ENCODE measurements at regions not wholly inside any gene's neighbourhood (a gene's known extent, or its start where the extent isn't known, plus 50 kb on each side); places are given as distances from the start of the nearest gene placed in this dataset.

DNA sequence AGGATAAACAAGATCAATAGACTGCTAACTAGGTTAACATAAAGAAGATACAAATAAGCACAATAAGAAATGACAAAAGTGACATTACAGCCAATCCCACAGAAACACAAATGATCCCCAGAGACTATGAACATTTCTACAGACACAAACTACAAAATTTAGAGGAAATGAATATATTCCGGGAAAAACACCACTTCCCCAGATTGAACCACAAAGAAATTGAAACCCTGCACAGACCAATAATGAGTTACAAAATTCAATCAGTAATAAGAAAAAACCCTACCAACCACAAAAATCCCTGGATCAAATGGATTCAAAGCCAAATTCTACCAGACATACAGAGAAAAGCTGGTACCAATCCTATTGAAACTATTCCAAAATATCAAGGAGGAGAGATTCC is 232.4 kb upstream of the RBMS1 start:
- H3K4me3 ChIP-seq (ENCODE audit: low read depth, low read length), result no peak overlapping the region
- TF ChIP-seq, protein P1, sequence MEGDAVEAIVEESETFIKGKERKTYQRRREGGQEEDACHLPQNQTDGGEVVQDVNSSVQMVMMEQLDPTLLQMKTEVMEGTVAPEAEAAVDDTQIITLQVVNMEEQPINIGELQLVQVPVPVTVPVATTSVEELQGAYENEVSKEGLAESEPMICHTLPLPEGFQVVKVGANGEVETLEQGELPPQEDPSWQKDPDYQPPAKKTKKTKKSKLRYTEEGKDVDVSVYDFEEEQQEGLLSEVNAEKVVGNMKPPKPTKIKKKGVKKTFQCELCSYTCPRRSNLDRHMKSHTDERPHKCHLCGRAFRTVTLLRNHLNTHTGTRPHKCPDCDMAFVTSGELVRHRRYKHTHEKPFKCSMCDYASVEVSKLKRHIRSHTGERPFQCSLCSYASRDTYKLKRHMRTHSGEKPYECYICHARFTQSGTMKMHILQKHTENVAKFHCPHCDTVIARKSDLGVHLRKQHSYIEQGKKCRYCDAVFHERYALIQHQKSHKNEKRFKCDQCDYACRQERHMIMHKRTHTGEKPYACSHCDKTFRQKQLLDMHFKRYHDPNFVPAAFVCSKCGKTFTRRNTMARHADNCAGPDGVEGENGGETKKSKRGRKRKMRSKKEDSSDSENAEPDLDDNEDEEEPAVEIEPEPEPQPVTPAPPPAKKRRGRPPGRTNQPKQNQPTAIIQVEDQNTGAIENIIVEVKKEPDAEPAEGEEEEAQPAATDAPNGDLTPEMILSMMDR (IDR thresholded peaks at IDR 0.05; ENCODE audit: low read depth, low read length, missing control alignments), result no peak
- no peak for DNase-seq (ENCODE audit: low read depth)
- in situ Hi-C loops (cut with HindIII; ENCODE audit: low sequenced_read_pairs), result no loop called here

DNA sequence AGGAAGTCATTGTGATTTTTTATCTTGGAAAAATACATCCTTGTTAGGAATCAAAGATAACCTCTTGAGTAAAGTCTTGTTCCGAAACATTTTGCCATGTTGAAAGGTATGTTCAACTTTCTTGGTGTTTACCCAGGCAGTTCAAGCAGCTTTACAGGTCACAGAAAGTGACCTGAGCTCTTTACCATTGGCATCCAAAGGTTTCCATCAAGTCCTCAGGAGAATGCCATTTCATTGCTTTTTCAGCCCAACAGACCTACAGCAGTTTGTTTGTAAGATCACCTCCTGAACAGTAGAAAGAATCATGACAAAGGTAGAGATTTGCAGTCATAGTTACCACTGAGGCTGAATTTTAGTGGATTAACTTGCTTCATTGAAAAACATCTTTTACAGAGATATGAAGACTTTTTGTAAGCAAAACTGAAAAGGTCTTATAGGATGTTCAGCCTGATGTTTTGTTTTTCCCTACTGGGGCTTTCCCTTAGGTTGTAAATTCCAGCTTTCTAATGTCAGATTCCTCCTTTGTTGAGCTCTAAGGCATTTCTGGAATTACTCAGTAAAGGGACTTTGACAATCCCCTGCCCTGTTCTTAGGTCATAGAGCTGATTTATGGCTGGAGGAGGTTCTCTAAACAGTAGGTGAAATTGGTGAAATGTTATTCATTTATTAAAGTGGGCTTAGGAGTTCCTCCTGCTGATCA is 236.8 kb upstream of the RBMS1 start:
- TF ChIP-seq, protein P1 (IDR thresholded peaks at IDR 0.05; ENCODE audit: low read depth, low read length, missing control alignments), result no peak
- in situ Hi-C loops (cut with HindIII; ENCODE audit: low sequenced_read_pairs), result no loop called here
- DNase-seq (ENCODE audit: low read depth), result no peak

DNA sequence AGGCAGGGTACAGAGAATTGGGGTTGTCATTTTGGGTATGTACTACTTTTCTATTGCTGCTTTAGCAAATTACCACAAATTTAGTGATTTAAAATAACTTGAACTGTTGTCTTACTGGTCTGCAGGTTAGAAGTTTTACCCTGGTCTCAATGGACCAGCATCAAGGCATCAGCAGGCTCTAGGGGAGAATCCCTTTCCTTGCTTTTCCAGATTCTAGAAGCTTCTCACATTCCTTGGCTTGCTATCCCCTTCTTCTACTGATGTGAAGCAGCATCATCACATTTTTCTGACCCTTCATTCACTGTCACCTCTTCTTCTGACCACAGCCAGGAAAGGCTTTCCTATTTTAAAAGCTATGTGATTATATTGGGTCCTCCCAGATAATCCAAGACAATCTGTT is 237.8 kb upstream of the RBMS1 start:
- in situ Hi-C loops (cut with HindIII; ENCODE audit: low sequenced_read_pairs), result no loop called here
- TF ChIP-seq, protein P1 (IDR thresholded peaks at IDR 0.05; ENCODE audit: low read depth, low read length, missing control alignments), result no peak
- no peak overlapping the region for H3K4me3 ChIP-seq (ENCODE audit: low read depth, low read length)
- no peak for DNase-seq (ENCODE audit: low read depth)

More for the DNA sequence above, 236.8 kb upstream of the RBMS1 start:
- no peak overlapping the region for H3K4me3 ChIP-seq (ENCODE audit: low read depth, low read length)

DNA sequence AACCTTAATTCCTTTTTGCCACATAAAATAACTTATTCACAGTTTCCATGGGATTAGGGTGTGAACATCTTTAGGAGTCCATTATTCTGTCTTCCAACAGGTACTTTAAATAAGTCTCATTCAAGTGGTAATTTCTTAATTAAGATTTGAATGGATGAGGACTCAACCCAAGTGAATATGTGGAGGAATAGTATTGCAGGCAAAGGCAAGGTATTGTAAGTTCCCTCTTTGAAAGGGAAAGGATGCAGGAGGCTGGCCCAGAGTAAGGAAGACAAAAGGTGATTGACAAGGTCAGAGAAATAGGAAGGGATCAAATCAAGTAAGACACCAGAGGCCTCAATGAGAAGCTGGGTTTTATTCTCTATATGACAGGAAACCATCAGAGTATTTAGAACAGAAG is 238.2 kb upstream of the RBMS1 start:
- no peak overlapping the region for H3K4me3 ChIP-seq (ENCODE audit: low read depth, low read length)
- TF ChIP-seq, protein P1 (IDR thresholded peaks at IDR 0.05; ENCODE audit: low read depth, low read length, missing control alignments), result no peak
- in situ Hi-C loops (cut with HindIII; ENCODE audit: low sequenced_read_pairs), result no loop called here
- no peak for DNase-seq (ENCODE audit: low read depth)

DNA sequence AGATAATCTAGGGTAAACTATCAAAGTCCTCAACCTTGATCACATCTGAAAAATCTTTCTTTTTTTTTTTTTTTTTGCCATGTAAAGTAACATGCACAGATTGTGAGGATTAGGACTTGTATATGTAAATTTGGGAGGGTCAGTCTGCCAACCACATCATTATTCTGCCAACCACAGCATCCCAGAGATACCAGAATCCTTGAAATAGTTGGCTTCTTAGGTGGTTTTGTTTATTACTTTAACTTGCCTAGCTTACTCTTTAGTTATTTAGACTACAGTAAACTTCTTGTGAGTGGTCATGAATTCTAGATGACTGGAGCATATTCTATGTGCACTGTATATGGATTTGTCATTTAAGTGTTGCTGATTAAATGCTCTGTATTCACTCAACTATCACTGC is 242.1 kb upstream of the RBMS1 start:
- in situ Hi-C loops (cut with HindIII; ENCODE audit: low sequenced_read_pairs), result no loop called here
- TF ChIP-seq, protein P1 (IDR thresholded peaks at IDR 0.05; ENCODE audit: low read depth, low read length, missing control alignments), result no peak
- H3K4me3 ChIP-seq (ENCODE audit: low read depth, low read length), result no peak overlapping the region
- no peak for DNase-seq (ENCODE audit: low read depth)

DNA sequence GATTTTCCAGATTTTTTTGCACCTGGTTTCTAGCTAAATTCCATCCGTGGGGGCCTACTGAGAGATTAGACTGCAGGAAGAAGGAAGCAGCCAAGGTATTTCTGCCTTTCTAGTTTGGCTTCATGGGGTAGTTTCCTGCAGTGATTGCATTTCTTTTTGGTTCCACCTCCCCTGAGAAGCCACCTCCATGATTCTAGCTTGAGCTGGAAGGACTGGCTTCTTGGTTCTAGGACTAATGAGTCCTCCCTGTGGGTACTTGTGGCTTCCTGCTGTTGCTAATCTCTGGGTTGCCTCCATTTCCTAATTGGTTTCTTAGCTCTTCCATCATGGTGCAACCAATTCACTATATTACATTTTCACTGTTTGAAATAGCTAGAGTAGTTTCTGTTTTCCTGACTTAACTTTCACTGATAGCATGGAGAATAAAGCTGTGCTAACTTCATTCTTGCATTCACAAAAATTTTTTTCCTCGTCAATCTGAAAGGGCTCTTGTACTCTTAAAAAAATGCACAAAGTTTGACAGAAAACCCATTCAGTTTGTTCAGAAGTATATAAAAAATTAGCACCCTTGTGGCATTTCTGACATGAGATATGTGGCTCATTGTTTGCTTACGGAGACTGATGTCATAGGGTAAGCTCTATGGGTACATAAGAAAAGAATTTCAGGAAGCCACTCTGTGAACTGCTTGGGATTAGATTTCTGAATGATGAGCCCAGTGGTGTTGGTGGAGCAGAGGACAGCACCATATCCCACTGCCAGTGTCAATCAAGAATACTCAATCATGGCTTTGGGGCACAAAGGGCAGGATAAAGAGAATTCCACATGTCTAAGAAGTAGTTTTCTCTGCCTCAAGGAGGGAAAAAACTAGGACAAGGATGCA is 242.8 kb upstream of the RBMS1 start:
- no peak for DNase-seq (ENCODE audit: low read depth)
- TF ChIP-seq, protein P1 (IDR thresholded peaks at IDR 0.05; ENCODE audit: low read depth, low read length, missing control alignments), result no peak
- H3K4me3 ChIP-seq (ENCODE audit: low read depth, low read length), result no peak overlapping the region
- in situ Hi-C loops (cut with HindIII; ENCODE audit: low sequenced_read_pairs), result no loop called here

All from astrocyte of the cerebellum (primary cell).